OCI-LY1 (cell line): ENCODE measurements at regions not wholly inside any gene's neighbourhood (a gene's known extent, or its start where the extent isn't known, plus 50 kb on each side); places are given as distances from the start of the nearest gene placed in this dataset.

Source experiments
- CTCF ChIP-seq: fragments of 200-600 bp; sonication (generic), shearing (Covaris generic); IDR thresholded peaks from 2 replicates; pipeline ENCODE4 v1.5.1; 2017; ENCODE audit warnings: mild to moderate bottlenecking, antibody characterized with exemption, low read length, moderate library complexity, mixed read lengths
- EZH2 ChIP-seq: fragments of 200-600 bp; sonication (generic), shearing (Covaris generic); IDR thresholded peaks from 2 replicates; pipeline ENCODE4 v1.8.0; 2017; ENCODE audit warnings: borderline replicate concordance, mixed run types, mild to moderate bottlenecking, antibody characterized with exemption, low read length, moderate library complexity, mixed read lengths

DNA sequence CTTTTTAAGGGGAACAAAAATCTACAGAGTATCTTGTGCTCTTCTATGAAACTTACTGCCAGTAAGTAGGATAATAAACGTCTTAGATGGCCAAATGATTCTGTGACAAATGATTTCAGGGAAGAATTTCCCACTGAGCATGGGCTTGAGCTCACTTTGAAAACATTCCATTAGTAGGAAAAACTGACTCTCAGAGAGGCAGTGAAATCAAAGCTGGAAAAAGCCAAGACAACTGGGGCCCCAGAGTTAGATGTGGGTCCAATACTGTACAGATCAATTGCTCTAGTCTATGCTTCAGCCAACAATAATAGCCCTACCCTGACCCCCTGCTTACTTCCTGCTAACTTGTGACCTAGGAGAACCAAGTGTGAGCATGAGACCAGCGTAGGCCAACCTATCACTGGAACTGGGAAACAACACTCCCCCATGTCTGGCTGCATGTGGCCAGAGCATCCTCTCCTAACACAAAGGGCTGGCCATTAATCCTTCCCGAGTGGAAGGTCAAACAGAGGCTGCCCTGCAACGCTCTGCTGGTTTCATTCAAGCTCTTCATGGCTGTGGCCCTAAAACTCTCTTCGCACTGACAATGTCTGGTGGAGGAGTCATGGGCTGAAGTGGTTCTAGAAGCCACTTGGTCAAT lies 68.8 kb downstream of the FOXB1 start:
- TF ChIP-seq CTCF = no peak
- TF ChIP-seq EZH2 = no peak
